ENCODE measurements at regions not wholly inside any gene's neighbourhood (a gene's known extent, or its start where the extent isn't known, plus 50 kb on each side); places are given as distances from the start of the nearest gene placed in this dataset.

DNA sequence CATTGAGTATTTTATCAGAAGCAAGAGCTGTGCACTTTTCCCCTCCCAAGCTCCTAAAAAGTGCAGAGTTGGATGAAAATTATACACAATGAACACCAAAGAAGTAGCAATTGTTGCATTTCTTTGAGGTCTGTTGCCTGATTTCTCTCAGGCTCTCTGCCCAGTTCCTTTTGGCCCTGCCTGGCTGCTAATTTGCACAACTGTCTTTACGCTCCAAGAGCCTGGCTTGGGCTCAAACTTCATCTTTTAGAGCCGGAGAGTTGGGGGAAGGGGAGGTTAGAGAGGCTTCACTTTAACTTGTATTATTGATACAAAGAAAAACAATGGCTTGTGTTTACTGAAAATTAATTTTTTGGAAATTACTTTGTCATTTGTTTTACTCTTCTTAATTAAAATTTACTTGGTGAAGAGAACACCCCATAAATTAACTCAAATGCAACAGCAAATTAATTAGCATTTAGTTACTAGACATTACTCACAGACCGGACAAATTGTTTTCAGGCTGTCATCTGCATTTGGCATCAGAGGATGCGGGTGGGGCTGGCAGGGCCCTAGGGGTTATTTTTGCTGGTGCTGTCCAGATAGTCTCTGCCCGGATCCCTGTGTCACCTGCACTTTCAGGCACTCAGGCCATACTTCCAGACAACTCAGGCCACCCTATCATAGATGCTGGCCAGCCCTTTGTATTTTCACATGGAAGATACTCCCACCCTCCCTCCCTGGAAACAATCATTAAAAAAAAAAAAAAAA, 407.3 kb downstream of the NXPE2 start:
- no peak for DNase-seq

DNA sequence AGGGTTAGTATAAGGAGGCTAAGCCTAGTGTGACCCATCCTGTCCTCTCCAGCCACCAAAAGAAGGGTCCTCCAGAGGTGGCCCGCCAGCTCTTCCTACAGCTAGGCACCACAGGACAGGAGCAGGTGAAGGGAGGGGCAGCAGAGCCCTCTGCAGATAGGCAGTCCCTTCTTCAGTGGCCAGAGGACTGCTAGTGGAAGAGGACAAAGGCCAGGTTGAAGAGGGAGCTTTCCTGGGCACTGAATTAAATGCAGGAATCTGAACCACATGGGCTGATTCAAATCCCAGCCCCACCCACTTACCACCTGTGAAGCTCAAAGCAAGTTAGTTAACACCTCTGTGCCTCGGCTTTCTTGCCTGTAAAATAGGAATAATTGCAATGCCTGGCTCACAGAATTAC, 409.5 kb downstream of the NXPE2 start:
- DNase-seq: no peak

DNA sequence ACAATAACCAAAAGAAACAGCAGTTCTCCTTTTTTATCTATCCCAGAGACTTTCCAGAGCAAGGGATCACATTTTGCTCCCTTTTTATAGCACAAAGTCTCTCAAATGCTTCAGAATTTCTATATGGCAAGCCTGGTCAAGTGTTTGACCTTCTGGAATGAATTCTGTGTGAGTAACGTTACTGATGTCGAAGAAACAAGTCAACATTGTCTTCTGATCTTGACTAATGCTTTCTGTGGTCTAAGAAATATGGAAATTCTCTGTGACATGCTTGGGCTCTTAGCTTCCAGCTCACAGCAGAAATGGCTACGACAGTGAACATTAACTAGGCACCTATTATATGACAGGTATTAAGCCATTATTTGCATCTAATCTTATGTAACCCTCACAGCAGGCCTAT, 411.7 kb downstream of the CADM1 start:
- no peak for DNase-seq

DNA sequence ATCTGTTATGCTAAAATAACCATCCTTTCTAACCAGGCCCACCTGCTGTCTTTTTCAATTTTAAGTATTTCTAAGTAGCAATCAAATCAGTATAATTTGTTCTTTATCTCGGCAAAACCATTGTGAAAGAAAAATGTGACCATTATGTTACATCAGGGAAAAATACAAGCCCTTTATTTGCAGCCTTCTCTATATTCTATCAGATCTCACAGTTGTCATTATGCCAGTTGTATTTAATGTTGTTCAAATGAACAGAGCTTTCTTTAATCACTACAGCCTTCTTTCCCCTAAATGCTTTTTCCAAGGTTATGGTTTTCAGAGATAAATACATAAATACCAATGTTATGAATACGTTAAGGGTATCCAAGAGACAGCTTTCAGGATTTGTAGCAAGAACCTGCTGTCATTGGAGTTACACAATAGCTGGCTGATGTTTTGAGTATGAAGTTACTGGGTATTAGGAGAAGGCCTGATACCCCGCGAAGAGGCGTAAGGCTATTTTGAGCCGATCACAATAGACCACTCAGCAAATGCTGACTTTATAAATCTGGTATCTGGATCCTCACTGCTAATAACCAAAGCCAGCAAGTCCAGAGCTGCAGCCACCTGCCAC, 406.3 kb downstream of the CADM1 start:
- DNase-seq: no peak

DNA sequence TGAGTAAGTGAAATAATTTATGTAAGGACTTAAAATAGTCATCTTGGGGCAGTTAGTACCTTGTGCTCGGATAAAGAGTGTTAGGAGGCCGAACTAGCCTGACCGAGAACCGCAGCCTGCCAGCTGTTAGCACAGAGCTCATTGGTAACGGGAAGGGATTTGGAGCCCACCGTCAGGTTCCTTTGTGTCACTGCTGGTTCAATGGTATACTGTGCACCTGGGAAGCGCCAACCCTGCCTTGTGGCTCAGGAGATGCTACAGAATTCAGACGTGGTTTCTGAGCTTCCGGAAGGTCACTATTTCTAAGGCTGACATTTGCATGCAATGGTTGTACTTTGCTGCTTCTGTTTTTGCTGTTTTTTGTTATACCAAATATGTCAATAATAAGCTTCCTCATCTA, 403.5 kb downstream of the CADM1 start:
- DNase-seq: no peak

DNA sequence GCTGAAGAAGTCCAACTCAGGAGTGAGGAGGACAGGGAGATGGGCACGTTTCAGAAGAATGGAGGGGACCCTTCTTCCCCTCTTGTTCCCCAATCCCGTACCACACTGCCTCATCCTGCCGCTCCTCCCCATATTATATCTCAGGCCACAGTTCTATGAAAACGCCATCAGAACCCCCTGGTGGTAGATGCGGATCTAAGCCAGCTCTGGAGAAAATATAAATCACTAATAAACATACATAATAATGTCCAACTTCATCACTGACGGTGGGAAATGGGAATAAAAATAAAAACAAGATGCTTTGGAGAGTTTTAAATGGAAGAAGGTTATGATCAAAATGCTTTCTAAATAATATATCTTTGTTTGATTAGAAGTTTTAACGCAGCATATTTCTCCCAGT, 400.3 kb downstream of the CADM1 start:
- no peak for DNase-seq

DNA sequence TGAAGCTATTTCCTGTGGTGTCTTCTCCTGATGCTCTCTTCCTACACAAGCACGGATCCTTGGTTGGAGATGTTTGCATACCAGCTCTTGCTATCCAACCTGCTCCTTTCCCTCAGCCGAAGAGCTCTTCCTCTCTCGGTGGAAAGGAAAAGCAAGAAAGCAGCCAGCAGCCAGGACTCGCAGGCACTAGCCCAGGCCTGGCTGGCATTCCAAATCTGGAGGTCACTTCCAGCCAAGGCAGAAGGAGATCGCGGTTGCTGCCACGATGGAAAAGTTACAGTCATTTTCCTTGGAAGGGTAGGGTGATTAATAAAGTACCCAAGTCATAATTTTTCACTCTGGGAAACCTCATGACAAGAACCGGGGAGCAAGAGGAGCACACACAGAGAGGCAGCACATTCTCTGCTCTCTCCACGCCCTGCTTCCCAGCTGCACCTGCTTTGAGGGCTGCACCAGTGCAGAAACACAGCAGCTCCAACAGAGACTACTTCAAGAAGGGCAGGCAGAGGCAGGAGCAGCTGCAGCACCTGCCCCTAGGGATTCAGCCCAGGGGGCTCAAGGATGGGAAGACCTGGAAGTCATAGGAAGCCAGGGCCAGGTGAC, 399.3 kb downstream of the CADM1 start:
- DNase-seq: no peak

DNA sequence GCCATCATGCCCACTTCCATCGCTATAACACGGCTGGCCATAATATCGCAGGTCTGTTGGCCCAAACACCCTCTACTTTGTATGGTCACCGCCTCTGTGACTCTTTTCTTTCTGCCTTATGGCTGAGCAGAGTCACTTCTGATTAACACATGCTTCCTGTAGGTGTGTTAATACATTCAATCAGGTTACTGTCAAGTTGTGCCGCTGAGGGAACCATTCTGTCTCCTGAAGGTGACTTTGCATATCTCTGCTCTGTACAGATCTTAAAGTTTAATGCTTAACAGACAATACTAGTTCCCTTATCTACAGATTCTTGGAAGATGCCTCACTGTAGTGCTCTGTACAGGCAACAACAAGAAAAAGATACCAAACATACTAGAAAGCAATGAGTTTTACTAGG, 393.1 kb downstream of the CADM1 start:
- DNase-seq: no peak

DNA sequence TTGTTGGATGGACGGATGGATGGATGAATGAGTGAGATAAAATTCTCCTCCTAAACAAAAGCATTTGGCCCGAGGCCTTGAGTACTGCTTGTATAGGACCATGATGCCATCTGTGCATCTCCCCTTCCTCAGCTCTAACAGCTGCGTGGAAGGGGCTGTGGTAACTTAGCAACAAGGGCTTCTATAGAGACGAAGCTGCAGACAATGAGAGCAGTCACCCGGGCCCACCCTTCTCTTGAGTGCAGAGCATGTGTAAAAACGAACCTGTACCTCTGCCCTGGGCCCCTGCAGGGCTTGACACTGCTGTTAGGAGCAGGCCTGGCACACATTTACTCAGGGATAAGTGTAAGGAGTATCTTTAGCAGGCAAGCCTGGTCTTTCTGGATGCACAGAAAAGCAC, 391.5 kb downstream of the CADM1 start:
- DNase-seq: no peak

DNA sequence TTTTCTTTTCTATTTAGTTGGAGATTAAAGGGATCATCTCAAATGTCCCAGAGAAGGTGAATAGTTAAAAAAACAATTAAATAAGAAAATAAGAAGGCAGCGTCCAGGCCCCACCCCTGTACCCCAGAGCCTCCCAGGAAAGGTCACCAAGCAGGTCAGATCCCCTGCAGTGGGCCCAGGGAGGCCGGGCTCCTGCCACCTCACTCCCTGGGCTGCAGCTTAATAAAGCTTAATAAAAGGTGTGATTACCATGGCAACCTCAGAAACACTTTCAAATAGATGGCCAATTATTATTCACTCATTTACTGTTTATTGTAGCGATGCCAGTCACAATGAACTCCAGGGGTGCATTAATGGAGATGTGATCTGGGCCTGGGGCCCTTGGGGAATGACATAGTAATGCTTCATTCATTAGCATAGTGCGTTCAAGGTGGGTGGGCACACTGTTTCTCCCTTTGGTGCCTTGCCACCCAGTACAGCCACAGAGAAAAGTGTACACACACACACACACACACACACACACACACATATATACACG, 386.2 kb downstream of the CADM1 start:
- DNase-seq: no peak

DNA sequence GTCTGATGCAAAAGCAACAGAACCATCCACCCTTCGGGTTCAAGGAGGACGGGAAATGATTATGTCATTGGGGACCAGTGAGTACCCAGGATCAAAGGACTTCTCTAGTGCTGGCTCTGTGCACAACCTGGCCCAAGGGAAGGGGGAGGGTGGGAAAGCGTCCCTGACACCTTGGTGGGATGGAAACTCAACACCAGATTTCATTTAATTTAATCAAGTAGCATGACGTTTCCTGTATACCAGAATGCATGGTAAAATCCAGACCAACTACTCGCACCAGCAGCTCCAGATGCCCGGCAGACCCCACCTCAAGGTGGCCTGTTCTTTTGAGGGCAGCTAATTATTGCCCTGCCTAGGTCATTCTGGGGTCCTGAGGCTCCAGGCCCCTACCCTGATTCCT, 385.1 kb downstream of the CADM1 start:
- DNase-seq: no peak

Data from hematopoietic multipotent progenitor cell treated with erythropoietin and hydrocortisone succinate and interleukin-3 and kit ligand, for 4 days (in vitro differentiated cells).